Stimulated activated CD8-positive, alpha-beta memory T cell treated with anti-CD3 and anti-CD28 coated beads, Interleukin-4, amount 100 ng/mL, for 48 hours (primary cell): ENCODE measurements at regions not wholly inside any gene's neighbourhood (a gene's known extent, or its start where the extent isn't known, plus 50 kb on each side); places are given as distances from the start of the nearest gene placed in this dataset.

Experiments
- DNase-seq: peaks from one replicate; pipeline ENCODE4 v3.0.0-alpha.2; 2020

DNA sequence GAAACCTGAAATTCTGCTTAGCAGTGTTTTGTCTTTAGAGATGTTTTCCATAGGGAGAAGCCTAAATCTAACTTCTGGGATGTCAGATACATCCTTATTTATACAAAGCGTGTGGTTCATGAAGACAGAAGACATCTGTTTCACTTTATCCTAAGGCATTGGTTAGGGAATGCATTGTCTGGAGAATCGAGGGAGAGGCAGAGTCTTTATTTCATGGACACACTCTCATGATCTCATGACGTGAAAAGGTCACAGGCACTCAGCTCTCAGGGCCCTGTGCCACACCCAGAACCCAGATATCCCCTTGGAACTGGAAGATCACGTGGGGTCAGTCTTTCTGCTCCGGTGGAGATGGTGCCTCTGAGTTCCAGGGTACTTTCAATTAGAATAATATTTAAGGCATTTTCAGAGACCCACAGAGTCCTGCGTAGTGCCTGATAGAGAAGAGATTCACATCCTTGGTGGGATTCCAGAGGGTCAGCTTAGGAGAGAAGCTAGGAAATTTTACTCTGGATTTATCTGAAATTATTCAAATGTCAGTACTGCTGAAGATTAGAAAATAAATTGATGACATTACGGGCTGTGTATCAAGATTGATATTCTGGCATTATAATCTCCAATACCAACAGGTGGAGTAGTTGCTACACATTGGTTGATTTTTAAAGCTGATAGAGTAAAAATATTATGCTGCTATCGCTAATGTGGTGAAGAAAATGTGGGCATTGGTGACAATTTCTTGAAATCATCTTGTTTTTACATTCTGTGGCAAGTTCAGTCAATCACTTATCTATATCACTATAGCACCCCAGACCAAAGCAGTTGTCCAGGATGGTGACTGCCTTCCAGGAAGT lies 378.3 kb downstream of the MTRR start:
- no peak for DNase-seq

DNA sequence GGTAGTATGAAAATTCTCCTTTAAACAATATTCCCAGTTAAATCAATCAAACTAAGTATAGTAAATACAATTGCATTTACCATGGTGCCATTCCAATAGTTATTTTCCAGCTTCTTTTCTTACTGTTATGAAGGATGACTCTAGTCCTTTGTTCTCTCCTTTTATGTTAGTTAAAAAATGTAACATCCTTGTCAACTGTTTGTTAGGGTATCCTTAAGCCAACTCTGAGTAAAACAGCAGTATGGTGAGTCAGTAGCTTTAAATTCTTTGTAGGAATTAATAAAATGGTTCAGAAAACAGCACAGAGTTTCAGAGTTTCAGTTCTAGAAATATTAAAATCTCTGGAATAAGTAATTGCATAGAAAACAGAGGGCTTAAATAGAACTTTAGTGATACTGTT lies 384.4 kb downstream of the MTRR start:
- DNase-seq: no peak

DNA sequence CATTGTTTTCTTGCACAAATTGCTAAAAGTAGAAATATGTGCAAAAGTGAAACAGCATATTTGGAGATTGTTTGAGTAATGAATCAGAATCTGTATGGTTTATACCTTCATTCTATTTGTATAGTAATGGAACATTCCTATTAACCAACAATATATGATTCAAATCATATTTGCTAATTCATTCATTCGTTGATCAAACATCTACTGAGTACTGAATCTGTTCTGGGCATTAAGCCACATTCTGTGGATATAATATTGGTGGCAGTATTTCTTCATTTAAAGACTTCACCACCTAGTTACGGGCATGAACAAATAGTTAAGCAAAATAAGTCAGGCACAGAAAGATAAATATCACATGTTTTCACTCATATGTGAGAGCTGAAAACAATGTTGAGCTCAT lies 385.7 kb downstream of the MTRR start:
- DNase-seq: no peak

DNA sequence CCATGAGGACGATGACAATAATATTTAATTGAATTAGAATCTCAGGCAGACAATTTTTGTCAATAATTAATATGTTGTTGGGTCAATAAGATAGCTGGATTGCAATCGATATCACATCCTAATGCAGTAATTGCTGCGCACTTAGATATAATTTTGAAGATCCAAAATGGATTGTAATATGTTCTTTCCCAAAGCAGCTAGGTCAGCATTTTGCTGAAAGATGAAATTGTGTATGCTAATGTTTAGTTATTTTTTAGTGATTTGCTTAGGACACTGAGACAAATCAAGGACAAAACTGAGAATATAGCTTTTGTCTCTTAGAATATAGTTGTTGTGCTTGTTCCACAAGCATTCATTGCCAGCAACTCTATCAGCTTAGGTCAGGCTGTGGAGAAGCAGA lies 389.9 kb downstream of the MTRR start:
- DNase-seq: no peak

DNA sequence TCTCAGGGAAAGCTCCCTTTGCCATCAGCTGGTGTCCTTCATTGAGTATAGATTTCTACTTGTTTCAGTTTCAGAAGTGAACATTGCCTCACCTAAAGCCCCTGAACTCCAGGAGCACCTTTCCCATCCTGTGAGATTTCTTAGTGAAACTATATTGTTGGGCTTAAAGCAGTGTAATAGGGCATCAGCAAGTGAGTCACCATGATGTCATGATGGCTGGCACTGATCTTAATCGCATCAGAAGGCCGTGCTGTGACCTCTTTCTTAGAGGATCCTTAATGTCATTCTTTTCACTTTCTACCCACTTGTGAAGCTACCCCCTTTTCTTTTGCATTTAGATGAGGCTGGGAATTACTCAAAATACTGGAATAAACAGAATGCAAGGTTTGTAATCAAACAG lies 401.3 kb downstream of the MTRR start:
- DNase-seq: no peak

DNA sequence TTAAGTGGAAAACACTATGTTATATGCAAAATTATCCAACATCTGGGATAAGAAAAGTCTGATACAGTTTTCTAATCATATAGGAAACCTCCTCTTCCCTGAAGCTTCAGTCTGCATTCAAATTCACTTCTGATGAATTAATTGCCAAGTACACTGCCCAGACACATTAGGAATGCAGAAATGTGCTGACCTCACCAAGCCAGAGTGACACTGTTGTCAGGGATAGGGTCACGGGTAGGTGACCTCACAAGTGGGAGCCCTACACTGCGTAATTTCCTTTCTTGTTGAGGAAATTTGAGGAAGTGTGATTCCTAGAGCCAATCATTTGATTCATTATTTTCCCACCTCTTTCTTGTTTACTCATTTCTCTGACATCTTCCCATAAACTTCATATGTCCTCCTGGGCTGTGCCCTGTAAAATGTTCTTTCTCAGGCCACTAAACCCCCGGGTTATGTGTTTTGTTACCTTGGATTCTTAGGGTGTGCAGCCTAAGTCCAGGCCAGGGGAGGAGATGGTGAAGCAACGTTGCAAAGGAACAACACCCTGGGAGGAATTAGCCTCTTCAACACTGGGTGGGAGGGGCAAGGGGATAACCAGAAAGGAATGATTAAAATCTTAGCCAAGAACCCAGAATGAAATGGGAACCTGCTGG lies 411.9 kb downstream of the MTRR start:
- DNase-seq: no peak

DNA sequence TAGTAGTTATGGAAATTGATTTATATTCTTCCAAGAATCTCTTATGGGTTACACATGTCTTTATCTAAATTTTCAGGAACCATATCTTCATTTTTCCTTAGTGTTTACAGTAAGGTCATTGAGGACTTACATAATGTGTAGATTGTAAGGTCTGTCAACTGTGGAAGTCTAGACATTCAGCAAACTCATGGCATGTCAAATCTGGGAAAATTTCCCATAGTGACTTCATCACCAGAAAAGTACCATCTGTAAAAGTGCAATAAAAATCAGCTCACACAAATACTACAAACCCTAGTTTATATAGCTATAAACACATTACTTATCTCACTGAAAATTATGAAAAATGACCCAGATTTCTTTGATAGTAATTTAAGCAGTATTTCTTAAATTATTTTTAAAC lies 419.4 kb downstream of the MTRR start:
- DNase-seq: no peak

DNA sequence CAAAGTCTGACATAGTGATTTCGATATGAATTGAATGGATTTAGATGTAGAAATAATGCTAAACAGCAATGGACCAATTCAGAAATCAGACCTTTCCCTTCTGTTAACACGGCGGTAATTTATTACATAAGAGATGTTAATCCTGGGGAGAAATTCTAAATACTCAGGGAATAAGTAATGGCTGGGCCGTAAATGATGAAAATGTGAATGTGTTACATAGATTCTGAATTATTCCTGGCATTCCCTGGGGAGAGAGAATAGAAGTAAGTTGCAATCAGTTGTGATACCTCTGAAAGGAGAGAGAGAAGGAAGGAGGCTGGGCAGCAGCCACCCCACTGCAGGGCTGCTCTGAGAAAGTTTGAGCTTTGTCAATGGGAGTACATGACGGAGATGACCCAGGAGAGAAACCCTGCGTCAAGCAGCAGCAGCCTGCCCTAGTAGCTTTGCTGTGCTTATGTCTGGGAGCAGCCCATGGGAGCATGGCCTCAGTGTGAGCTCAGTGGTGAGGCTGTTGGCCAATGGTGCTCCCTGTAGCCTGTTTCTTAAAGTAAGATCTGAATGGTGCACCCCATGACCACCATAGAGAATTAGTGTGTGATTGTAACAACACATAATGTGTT lies 420.1 kb downstream of the MTRR start:
- DNase-seq: no peak

DNA sequence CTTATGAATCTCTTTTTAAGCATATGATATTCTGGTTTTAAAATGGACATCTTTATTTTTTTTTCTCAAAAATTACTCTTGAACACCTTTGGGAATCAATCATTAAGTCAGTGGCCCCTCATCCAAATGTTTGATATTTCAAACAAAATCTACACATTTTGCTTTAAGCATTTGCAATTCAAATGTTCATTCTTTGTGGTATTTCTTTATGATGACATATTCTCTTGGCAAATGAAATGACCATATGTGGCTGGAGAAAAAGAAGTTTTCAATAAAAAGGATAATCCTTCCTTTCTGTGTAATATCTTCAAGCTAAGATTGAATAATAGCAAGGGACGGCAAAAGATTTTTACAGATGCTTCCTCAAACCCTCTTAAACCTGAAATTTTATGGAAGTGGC lies 420.8 kb downstream of the MTRR start:
- no peak for DNase-seq

DNA sequence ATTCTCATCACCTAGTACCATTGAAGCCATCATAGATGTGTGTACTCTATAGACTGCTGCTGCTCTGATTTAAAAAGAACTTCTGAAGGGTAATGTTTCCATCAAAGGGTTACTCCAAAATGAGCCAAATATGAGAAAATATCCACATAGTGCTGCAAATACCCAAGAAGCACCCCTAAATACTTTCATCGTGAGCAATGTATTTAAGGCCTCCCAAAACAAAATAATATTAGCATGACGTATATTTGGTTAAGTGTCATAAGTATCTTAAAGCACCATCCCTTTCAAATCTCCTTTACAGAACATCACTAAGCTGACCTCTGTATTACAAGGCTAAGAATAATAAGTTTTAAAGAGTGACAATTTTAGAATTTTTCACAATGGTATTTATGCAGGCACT lies 421.8 kb downstream of the MTRR start:
- no peak for DNase-seq

DNA sequence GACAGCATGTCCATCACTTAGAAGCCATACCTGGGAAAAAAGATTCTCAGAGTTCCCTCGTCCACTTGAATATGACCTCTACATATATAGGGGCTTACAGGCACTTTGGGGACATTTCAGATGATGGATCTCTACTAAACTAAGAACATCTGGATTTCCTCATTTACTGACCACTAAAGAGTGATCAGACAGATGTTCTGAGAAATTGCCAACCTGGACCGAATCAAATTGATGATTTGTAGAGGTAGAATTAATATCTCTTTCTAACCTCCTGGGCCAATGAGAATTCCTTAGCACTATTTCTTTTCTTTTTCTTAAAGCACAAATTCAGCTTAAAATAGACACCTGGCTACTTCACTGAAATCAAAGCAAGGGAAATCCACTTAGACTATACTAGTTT lies 422.7 kb downstream of the MTRR start:
- DNase-seq: no peak

DNA sequence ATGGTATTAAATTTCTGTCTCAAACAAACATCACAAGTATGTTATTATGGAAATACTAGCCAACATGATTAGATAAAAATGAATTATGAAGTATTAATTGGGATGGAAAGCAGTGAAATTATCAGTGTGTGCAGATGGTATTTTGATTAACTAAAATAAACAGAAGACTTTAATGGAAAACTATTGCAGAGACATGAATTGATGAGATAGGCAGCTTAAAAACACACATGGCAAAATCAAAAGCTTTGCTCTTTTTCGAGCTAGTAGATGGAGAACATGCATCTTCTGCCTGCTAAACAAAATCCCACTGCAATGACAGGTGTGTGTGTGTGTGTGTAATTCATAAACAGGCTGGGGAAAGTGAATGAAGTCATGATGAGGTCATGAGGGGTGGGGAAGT lies 426.2 kb downstream of the MTRR start:
- DNase-seq: no peak

DNA sequence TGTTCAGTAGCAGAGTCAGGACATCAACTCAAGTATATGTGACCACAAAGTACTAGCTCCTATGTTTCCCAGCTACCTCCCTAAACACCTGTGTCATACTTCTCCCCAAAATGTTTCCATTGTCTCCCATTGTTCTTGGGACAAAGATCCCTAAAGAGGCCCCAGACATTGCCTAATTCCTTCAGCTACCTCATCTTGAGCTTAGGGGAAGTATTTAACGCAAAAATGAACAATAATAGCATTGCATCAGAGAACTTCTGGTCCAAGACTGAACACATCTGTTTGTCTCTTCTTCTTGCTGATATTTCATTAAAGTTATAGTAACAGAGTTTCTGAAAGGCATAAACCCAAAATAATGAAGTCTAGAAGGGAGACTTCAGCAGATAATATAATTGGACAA lies 430.8 kb downstream of the MTRR start:
- no peak for DNase-seq

DNA sequence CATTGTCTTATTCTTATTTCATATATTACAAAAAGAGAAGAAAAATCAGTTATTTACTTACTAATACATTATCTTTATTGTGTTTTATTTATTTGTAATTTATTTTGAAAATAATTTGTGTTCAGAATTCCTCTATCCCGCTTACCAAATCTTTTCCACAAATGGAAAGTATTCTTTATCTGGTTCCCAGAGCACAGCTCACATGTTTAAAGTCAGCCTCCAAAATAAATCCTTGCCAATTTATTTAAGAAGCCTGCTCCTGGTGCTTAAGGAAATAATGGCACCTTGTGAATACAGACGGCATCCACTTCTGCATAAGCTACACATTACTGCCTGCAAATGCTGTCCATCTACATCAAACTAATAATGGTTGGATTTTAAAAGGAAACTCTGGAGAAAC lies 435.4 kb downstream of the MTRR start:
- DNase-seq: no peak

DNA sequence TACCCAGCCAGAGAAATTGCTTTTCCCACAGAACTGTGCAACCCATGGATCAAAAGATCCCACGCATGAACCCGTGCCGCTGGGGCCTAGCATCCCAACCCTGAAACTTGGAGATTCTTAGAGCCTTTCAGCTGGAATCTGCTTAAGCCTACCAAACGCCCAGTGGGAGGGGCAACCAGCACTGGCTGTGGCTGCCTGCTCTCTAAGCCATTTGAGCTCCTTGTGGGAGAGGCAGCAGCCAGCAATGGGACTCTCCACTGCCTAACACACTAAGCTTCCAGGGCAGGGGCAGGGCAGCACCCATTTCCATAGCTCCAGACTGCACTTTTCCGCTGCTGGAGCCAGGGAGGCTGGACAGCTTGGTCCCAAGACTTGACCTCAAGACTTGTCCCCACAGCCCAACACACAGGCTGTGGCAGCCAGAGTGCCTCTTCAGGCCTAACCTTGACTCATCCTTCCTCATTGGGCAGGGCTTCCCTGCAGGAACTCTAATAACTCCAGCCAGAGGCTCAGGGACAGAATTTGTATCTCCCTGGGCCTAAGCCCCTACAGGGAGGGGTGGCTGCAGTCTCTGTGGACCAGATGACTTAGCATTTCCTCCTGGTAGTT lies 437.4 kb downstream of the MTRR start:
- DNase-seq: no peak

DNA sequence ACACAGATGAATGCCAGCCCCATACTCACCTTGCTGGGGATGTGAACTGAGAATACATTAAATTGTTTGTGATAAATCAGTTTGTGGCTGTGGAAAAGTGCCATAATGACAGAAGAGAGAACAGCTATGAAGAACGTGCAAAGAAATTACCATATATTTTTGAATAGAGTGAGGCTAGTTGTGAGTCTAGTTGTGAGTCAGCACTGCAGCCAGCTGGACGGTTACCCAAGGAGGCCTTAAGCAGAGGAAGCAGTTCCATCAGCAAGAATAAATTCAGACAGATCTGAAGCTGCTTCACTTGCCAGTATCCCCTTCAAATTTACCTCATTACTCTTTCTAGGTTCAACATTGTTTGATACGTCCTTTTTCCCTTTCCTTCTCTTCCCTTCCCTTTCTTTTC lies 446.0 kb downstream of the MTRR start:
- DNase-seq: no peak

DNA sequence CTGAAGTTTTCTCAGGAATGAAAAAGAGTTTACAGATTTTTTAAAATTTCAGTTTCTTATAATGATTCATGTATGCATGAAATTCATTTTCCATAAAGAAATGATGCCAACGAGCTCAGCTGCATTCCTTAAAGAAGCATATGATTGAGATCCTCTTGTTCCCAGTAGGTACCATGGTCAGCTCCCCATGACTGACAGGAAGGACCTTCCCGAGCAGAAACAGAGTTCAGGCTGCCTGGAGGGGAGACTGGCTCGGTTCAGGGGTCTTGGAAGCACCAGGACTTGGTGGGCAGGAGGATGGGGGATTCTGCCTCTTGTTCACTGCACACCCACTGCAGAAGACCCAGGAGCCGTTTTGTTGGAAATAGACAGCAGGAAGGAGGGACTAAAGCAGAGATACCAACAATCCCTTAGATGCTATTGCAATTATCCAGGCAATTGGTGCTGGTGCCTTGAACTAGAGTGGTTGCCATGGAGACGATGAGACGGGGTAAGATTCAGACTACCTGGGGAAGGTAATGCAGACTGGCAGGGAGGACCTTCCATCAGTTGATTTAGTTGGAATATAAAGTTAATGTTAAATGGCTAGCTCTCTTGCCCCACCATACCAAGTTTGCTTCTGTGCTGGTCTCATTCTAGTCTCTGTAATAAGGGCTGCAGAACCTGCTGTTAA lies 447.8 kb downstream of the MTRR start:
- DNase-seq: no peak

DNA sequence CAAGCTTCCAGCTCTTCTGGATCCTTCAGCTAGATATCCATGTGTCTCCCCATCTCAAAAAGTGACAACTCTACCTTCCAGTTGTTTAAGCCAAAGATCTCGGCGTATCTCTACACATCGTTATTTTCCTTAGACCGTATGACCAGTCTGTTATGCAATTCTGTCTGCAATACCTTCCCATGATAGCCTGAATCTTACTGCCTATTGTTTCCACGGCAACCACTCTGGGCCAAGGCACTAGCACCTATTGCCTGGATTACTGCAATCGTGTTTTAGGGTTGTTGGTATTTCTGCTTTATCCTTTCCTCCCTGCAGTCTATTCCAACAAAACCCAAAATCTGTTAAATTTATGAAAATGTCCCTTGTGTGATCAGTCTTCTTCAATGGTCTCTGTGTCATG lies 448.4 kb downstream of the MTRR start:
- no peak for DNase-seq

DNA sequence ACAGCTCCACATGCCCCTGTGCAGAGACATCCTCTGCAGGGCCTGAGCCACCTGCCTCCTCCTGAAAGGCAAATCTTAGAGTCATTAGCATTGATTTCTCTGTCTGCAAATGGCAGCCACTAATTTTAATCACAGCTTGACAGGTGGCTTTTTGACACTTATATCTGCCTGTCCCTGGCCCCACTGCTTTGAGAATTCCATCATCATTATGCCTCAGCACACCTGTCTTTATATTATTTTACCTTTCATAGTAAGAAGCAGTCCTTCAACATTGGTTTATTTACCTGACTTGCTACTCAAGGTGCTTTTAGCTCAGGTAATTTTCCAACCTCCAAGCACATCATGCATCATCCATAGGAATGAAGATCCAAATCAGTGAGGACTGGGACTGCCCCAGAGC lies 451.3 kb downstream of the MTRR start:
- DNase-seq: no peak

DNA sequence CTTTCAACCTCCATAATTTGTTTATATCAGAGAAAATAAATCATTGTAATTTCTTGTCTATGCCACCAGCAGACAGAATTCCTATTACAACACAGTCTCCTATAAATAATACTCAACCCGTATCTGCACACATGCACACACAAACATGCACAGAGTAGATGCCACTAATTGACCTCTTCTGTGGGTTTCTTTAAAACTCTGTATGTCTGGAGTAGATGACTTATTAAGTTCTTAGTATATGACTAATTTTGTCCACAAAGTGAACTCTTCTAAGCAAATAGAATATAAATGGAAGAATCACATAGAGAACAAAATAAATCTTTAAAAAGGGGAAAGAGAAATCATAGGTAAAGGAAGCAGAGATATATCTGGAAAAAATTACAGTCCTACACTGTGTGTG lies 452.3 kb downstream of the MTRR start:
- DNase-seq: no peak

DNA sequence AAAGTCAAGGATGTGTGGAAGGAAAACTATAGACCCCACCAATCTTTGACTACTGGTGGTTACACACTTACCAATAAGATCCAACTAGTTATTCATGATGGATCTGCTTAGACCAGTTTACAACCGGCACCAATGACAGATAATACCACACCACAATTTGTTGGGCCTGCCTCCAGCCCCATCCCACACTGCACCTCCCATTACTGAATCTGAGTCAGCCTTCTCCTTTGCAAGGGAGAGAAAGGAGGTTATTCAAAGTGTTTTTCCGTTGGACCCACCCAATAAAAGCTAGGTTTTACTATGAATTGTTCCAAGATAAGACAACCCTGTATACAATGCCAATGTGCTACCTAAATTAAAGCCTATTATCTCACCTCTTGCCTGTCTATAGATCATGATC lies 453.5 kb downstream of the MTRR start:
- no peak for DNase-seq

DNA sequence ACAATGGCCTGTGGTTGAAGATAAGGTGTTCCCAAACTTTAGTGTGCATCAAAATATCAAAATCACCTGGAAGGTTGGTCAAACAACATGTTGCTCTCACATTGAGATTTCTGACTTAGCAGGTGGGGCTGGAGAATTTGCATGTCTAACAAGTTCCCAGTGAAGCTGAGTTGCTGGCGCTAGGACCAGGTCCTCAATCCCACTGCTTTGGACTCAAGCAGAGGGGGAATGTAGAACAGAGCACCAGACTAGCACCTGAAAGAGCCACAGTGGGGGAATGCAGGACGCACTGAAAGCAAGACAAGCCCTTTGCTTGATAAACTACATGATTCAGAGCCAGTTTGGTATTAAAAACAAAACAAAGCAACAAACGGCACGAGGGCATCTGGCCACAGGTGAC lies 458.1 kb downstream of the MTRR start:
- DNase-seq: no peak

DNA sequence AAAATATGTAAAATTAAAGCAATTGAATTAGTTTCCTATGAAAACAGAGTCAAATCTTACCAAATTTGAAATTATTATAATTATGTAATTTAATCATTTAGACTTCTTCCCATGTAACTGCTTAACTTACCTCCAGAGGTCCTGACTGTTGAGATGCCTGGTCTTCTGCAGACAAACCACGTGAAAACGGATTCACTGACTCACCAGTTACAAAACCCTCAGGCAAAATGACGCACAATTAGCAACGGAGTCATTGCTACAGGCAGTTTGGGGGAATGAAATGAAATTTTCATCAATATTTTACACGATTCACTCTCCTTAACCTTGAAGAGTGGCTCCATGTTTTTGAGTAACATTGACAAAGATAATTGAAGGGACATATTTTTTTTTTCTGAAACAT lies 460.8 kb downstream of the MTRR start:
- no peak for DNase-seq
